ENCODE measurements at regions not wholly inside any gene's neighbourhood (a gene's known extent, or its start where the extent isn't known, plus 50 kb on each side); places are given as distances from the start of the nearest gene placed in this dataset.

GRCh38 chr14:26719514-26719913 lies 121.7 kb upstream of the NOVA1 start:
- DNase-seq (ENCODE audit: extremely low spot score, unreplicated experiment) = no peak
- Mint-ChIP-seq H3K27me3 (ENCODE audit: unreplicated experiment) (no peaks in the 10 kb centered on the region), H3K27ac (ENCODE audit: unreplicated experiment) (no peak overlapping the region), H3K4me3 (ENCODE audit: unreplicated experiment) (no peak overlapping the region), H3K36me3 (ENCODE audit: unreplicated experiment) (no peaks in the 10 kb centered on the region), H3K4me1 (ENCODE audit: unreplicated experiment) (no peaks in the 10 kb centered on the region), H3K9me3 (ENCODE audit: unreplicated experiment) (peaks cover 7% of the 10 kb centered on the region)
- TF ChIP-seq CTCF (IDR thresholded peaks at IDR 0.05) = no peak

- no peaks in the 10 kb centered on the region for H3K27me3 Mint-ChIP-seq (ENCODE audit: unreplicated experiment)
- no peak overlapping the region for H3K4me3 Mint-ChIP-seq (ENCODE audit: unreplicated experiment)
- no peaks in the 10 kb centered on the region for H3K36me3 Mint-ChIP-seq (ENCODE audit: unreplicated experiment)
- DNase-seq (ENCODE audit: extremely low spot score, unreplicated experiment) = no peak
- no peaks in the 10 kb centered on the region for H3K4me1 Mint-ChIP-seq (ENCODE audit: unreplicated experiment)
- H3K9me3 Mint-ChIP-seq (ENCODE audit: unreplicated experiment) = peaks cover 4% of the 10 kb centered on the region
- TF ChIP-seq CTCF (IDR thresholded peaks at IDR 0.05) = no peak
- H3K27ac Mint-ChIP-seq (ENCODE audit: unreplicated experiment) = no peak overlapping the region
Observed at GRCh38 chr14:26722258-26722657, 124.4 kb upstream of the NOVA1 start.

- H3K4me1 Mint-ChIP-seq (ENCODE audit: unreplicated experiment) = no peaks in the 10 kb centered on the region
- no peaks in the 10 kb centered on the region for H3K36me3 Mint-ChIP-seq (ENCODE audit: unreplicated experiment)
- DNase-seq (ENCODE audit: extremely low spot score, unreplicated experiment) = no peak
- no peaks in the 10 kb centered on the region for H3K27me3 Mint-ChIP-seq (ENCODE audit: unreplicated experiment)
- H3K4me3 Mint-ChIP-seq (ENCODE audit: unreplicated experiment) = no peak overlapping the region
- H3K27ac Mint-ChIP-seq (ENCODE audit: unreplicated experiment) = no peak overlapping the region
- TF ChIP-seq CTCF (IDR thresholded peaks at IDR 0.05) = no peak
- no peaks in the 10 kb centered on the region for H3K9me3 Mint-ChIP-seq (ENCODE audit: unreplicated experiment)
Observed at GRCh38 chr14:26729851-26730250, 132.0 kb upstream of the NOVA1 start.

GRCh38 chr14:26730929-26731618 lies 133.2 kb upstream of the NOVA1 start:
- Mint-ChIP-seq H3K9me3 (ENCODE audit: unreplicated experiment) (no peaks in the 10 kb centered on the region), H3K27ac (ENCODE audit: unreplicated experiment) (no peak overlapping the region), H3K36me3 (ENCODE audit: unreplicated experiment) (no peaks in the 10 kb centered on the region), H3K4me3 (ENCODE audit: unreplicated experiment) (no peak overlapping the region), H3K27me3 (ENCODE audit: unreplicated experiment) (no peaks in the 10 kb centered on the region), H3K4me1 (ENCODE audit: unreplicated experiment) (no peaks in the 10 kb centered on the region)
- DNase-seq (ENCODE audit: extremely low spot score, unreplicated experiment) = no peak
- TF ChIP-seq CTCF (IDR thresholded peaks at IDR 0.05) = peak; percentile 47

- no peaks in the 10 kb centered on the region for H3K27me3 Mint-ChIP-seq (ENCODE audit: unreplicated experiment)
- H3K4me3 Mint-ChIP-seq (ENCODE audit: unreplicated experiment) = no peak overlapping the region
- H3K27ac Mint-ChIP-seq (ENCODE audit: unreplicated experiment) = no peak overlapping the region
- TF ChIP-seq CTCF (IDR thresholded peaks at IDR 0.05) = no peak
- H3K4me1 Mint-ChIP-seq (ENCODE audit: unreplicated experiment) = no peaks in the 10 kb centered on the region
- H3K9me3 Mint-ChIP-seq (ENCODE audit: unreplicated experiment) = no peaks in the 10 kb centered on the region
- no peaks in the 10 kb centered on the region for H3K36me3 Mint-ChIP-seq (ENCODE audit: unreplicated experiment)
- DNase-seq (ENCODE audit: extremely low spot score, unreplicated experiment) = no peak
Observed at GRCh38 chr14:26735811-26736210, 138.0 kb upstream of the NOVA1 start.

Measured in osteocyte (in vitro differentiated cells).